Mucosa of rectum (tissue), 2 donors: ENCODE measurements at regions not wholly inside any gene's neighbourhood (a gene's known extent, or its start where the extent isn't known, plus 50 kb on each side); places are given as distances from the start of the nearest gene placed in this dataset.

Experiments used
- H3K27ac ChIP-seq, 2 donors: one replicate each; pipeline ENCODE4 v1.7.0; 2013; ENCODE audit warnings: inconsistent platforms in 2 of 2, low read depth in 2 of 2, low read length in 2 of 2
- H3K27me3 ChIP-seq, 2 donors: one replicate each; pipeline ENCODE4 v1.7.0; 2013; ENCODE audit warnings: low read length in 2 of 2; ENCODE audit not compliant: control insufficient read depth in 2 of 2, insufficient read depth in 2 of 2
- H3K36me3 ChIP-seq, 2 donors: one replicate each; pipeline ENCODE4 v1.7.0; 2013; ENCODE audit warnings: low read length in 2 of 2; ENCODE audit not compliant: control insufficient read depth in 2 of 2, insufficient read depth in 2 of 2
- H3K4me1 ChIP-seq, 2 donors: one replicate each; pipeline ENCODE4 v1.7.0; 2013; ENCODE audit warnings: low read length in 2 of 2, mild to moderate bottlenecking in 1 of 2; ENCODE audit not compliant: control insufficient read depth in 2 of 2, insufficient read depth in 2 of 2
- H3K4me3 ChIP-seq, 2 donors: one replicate each; pipeline ENCODE4 v1.7.0; 2013; ENCODE audit warnings: low read length in 2 of 2
- H3K9ac ChIP-seq, 2 donors: one replicate each; pipeline ENCODE4 v1.7.0; 2013; ENCODE audit warnings: low read length in 2 of 2, low read depth in 1 of 2, mild to moderate bottlenecking in 1 of 2
- H3K9me3 ChIP-seq, 2 donors: one replicate each; pipeline ENCODE4 v1.7.0; 2013; ENCODE audit warnings: low read length in 2 of 2; ENCODE audit not compliant: control insufficient read depth in 2 of 2
- donor health status: healthy.
- donor health status: Normal muscosa, but diverticular disease.

GRCh38 chr21:17045214-17045853, 467.5 kb upstream of the CXADR start:
- Histone ChIP-seq H3K4me3 (no peak overlapping the region), H3K36me3 (no peaks in the 10 kb centered on the region), H3K27ac (no peak overlapping the region), H3K4me1 (no peaks in the 10 kb centered on the region), H3K9ac (no peak overlapping the region), H3K9me3 (no peaks in the 10 kb centered on the region), H3K27me3 (no peaks in the 10 kb centered on the region)

DNA sequence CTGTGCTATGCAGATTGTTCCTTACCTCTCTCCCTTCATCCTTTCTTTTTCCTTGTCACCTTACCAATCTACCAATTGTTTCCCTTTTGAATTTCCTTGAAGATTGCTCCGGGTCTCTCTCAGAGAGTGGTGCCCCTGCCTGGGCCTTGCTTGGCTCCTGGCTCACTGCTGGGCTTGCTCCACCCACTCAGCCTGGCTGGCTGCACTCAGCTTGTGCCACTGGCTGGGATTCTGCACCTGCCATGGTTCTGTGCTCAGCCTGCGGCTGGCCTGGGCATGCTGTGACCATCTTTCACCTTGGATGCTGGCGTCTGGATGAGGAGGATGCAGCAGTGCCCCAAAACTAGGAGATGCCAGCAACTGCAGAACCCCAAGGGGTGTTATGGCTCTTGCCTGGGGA, 463.9 kb upstream of the CXADR start:
- H3K9ac ChIP-seq = no peak overlapping the region
- H3K9me3 ChIP-seq = no peaks in the 10 kb centered on the region
- H3K36me3 ChIP-seq = no peaks in the 10 kb centered on the region
- H3K27ac ChIP-seq = no peak overlapping the region
- H3K4me3 ChIP-seq = no peak overlapping the region
- no peaks in the 10 kb centered on the region for H3K4me1 ChIP-seq
- no peaks in the 10 kb centered on the region for H3K27me3 ChIP-seq

DNA sequence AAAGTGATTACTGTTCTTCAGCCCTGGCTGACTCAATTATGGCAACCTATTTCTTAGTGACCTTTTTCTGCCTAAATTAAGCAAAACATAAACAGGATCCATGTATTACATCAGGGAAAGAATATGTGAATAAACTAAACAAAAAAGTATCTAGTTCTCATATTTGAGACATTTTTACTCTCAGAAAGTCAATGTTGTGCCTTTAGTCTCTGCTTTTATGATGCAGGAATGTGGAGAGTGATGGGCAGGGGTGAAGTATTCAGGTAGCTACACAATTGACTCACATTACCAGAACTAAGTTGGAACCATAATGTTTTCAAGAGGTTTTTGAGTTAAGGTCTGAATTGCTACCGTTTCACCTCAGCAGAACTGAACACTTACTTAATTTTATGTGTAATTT, 462.7 kb upstream of the CXADR start:
- Histone ChIP-seq H3K27me3 (no peaks in the 10 kb centered on the region), H3K27ac (no peak overlapping the region), H3K9me3 (no peaks in the 10 kb centered on the region), H3K36me3 (no peaks in the 10 kb centered on the region), H3K4me3 (no peak overlapping the region), H3K9ac (no peak overlapping the region), H3K4me1 (no peaks in the 10 kb centered on the region)

GRCh38 chr21:17050646-17051045, 462.2 kb upstream of the CXADR start:
- H3K9me3 ChIP-seq = no peaks in the 10 kb centered on the region
- no peaks in the 10 kb centered on the region for H3K36me3 ChIP-seq
- no peak overlapping the region for H3K9ac ChIP-seq
- no peaks in the 10 kb centered on the region for H3K27me3 ChIP-seq
- H3K27ac ChIP-seq = no peak overlapping the region
- H3K4me3 ChIP-seq = no peak overlapping the region
- no peaks in the 10 kb centered on the region for H3K4me1 ChIP-seq

- no peak overlapping the region for H3K4me3 ChIP-seq
- no peaks in the 10 kb centered on the region for H3K4me1 ChIP-seq
- H3K27me3 ChIP-seq = no peaks in the 10 kb centered on the region
- H3K9me3 ChIP-seq = no peaks in the 10 kb centered on the region
- H3K36me3 ChIP-seq = no peaks in the 10 kb centered on the region
- no peak overlapping the region for H3K27ac ChIP-seq
- H3K9ac ChIP-seq = no peak overlapping the region
These were observed 461.8 kb upstream of the CXADR start for GRCh38 chr21:17051054-17051453.

DNA sequence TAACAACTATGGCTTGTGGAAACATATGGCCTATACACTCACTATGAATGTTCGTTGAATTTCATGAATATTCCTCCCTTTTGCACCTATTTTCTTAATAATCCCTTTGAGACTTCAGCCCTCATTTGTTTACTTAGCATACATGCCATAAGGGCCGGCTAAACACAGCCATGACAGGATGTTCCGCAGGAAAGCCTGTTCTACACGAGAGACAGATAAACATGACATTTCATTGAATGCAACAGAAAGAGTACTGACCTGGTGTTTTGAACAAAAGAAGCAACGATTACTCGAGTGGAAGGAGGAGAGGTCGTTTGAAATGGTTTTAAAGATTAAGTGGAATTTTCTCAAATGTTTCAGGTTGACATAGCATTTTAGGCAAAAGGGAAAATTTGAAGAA, 459.5 kb upstream of the CXADR start:
- no peaks in the 10 kb centered on the region for H3K4me1 ChIP-seq

GRCh38 chr21:17059936-17060335, 452.9 kb upstream of the CXADR start:
- Histone ChIP-seq H3K27me3 (no peaks in the 10 kb centered on the region), H3K27ac (no peak overlapping the region), H3K9ac (no peak overlapping the region), H3K4me1 (no peaks in the 10 kb centered on the region), H3K9me3 (no peaks in the 10 kb centered on the region), H3K36me3 (no peaks in the 10 kb centered on the region), H3K4me3 (no peak overlapping the region)

More for the DNA sequence above, 459.5 kb upstream of the CXADR start:
- H3K36me3 ChIP-seq = no peaks in the 10 kb centered on the region
- H3K27ac ChIP-seq = no peak overlapping the region
- H3K9ac ChIP-seq = no peak overlapping the region
- H3K27me3 ChIP-seq = no peaks in the 10 kb centered on the region
- H3K4me3 ChIP-seq = no peak overlapping the region
- H3K9me3 ChIP-seq = no peaks in the 10 kb centered on the region

- H3K27me3 ChIP-seq = no peaks in the 10 kb centered on the region
These were observed 446.8 kb upstream of the CXADR start for GRCh38 chr21:17066006-17066405.

GRCh38 chr21:17071093-17071492, 441.8 kb upstream of the CXADR start:
- no peaks in the 10 kb centered on the region for H3K36me3 ChIP-seq
- no peak overlapping the region for H3K4me3 ChIP-seq
- no peaks in the 10 kb centered on the region for H3K27me3 ChIP-seq
- no peaks in the 10 kb centered on the region for H3K9me3 ChIP-seq
- no peak overlapping the region for H3K27ac ChIP-seq
- no peak overlapping the region for H3K9ac ChIP-seq
- no peaks in the 10 kb centered on the region for H3K4me1 ChIP-seq

More at GRCh38 chr21:17066006-17066405, 446.8 kb upstream of the CXADR start:
- Histone ChIP-seq H3K4me1 (no peaks in the 10 kb centered on the region), H3K27ac (no peak overlapping the region), H3K36me3 (no peaks in the 10 kb centered on the region), H3K9me3 (no peaks in the 10 kb centered on the region), H3K4me3 (no peak overlapping the region), H3K9ac (no peak overlapping the region)

- H3K27ac ChIP-seq = no peak overlapping the region
- no peaks in the 10 kb centered on the region for H3K36me3 ChIP-seq
- H3K9ac ChIP-seq = no peak overlapping the region
- no peaks in the 10 kb centered on the region for H3K9me3 ChIP-seq
- no peaks in the 10 kb centered on the region for H3K4me1 ChIP-seq
- no peak overlapping the region for H3K4me3 ChIP-seq
- no peaks in the 10 kb centered on the region for H3K27me3 ChIP-seq
These were observed 431.6 kb upstream of the CXADR start for GRCh38 chr21:17081193-17081592.
